Mesenchymal stem cell (in vitro differentiated cells and primary cell): ENCODE measurements at regions not wholly inside any gene's neighbourhood (a gene's known extent, or its start where the extent isn't known, plus 50 kb on each side); places are given as distances from the start of the nearest gene placed in this dataset.

ENCODE experiments used
- DNase-seq: peaks from one replicate; pipeline ENCODE4 v3.0.0-alpha.2; 2013
- H2AFZ ChIP-seq: one replicate; pipeline ENCODE4 v1.6.1; 2013; ENCODE audit warnings: low read depth, mild to moderate bottlenecking, control low read depth, inconsistent platforms, low read length, moderate library complexity
- H2AK5ac ChIP-seq: 2 replicates; pipeline ENCODE4 v1.6.1; 2013; ENCODE audit warnings: low read length, moderate library complexity, mild to moderate bottlenecking, inconsistent platforms; ENCODE audit not compliant: severe bottlenecking
- H2BK120ac ChIP-seq: one replicate; pipeline ENCODE4 v1.6.1; 2013; ENCODE audit warnings: low read depth, mild to moderate bottlenecking, inconsistent platforms, low read length, moderate library complexity
- H2BK12ac ChIP-seq, 2 experiments: one replicate each; pipeline ENCODE4 v1.6.1; 2013; ENCODE audit warnings: inconsistent platforms in 2 of 2, low read length in 2 of 2, mild to moderate bottlenecking in 2 of 2, moderate library complexity in 2 of 2, control low read depth in 1 of 2
- H2BK15ac ChIP-seq: one replicate; pipeline ENCODE4 v1.6.1; 2013; ENCODE audit warnings: mild to moderate bottlenecking, low read depth, inconsistent platforms; ENCODE audit not compliant: poor library complexity, severe bottlenecking
- H2BK5ac ChIP-seq: 2 replicates; pipeline ENCODE4 v1.6.1; 2013; ENCODE audit warnings: low read depth, mild to moderate bottlenecking, low read length, control low read depth, inconsistent platforms; ENCODE audit not compliant: poor library complexity, severe bottlenecking
- H3K14ac ChIP-seq, 2 experiments: one replicate each; pipeline ENCODE4 v1.6.1; 2013; ENCODE audit warnings: inconsistent platforms in 2 of 2, low read length in 2 of 2, control low read depth in 1 of 2, mild to moderate bottlenecking in 1 of 2, moderate library complexity in 1 of 2
- H3K18ac ChIP-seq, 2 experiments: one replicate each; pipeline ENCODE4 v1.6.1; 2013; ENCODE audit warnings: inconsistent platforms in 2 of 2, low read length in 2 of 2, control low read depth in 1 of 2, low read depth in 1 of 2, mild to moderate bottlenecking in 1 of 2
- H3K23ac ChIP-seq, 2 experiments: one replicate each; pipeline ENCODE4 v1.6.1; 2013; ENCODE audit warnings: inconsistent platforms in 2 of 2, low read length in 2 of 2, mild to moderate bottlenecking in 2 of 2, moderate library complexity in 2 of 2, control low read depth in 1 of 2
- H3K27ac ChIP-seq: 2 replicates; pipeline ENCODE4 v1.5.1; 2013; ENCODE audit warnings: mild to moderate bottlenecking, moderate library complexity, low read length, control low read depth, inconsistent platforms; ENCODE audit not compliant: poor library complexity, severe bottlenecking
- H3K27me3 ChIP-seq, 2 experiments: 2 replicates each; pipeline versions ENCODE4 v1.6.1 to v1.7.0; 2013; ENCODE audit warnings: low read length in 2 of 2, mild to moderate bottlenecking in 2 of 2, moderate library complexity in 2 of 2, control low read depth in 1 of 2, inconsistent platforms in 1 of 2; ENCODE audit not compliant: control insufficient read depth in 1 of 2, insufficient read depth in 1 of 2
- H3K36me3 ChIP-seq, 2 experiments: 2 replicates each; pipeline versions ENCODE4 v1.6.1 to v1.7.0; 2013; ENCODE audit warnings: low read length in 2 of 2, control low read depth in 1 of 2, inconsistent platforms in 1 of 2, low read depth in 1 of 2, mild to moderate bottlenecking in 1 of 2; ENCODE audit not compliant: insufficient read depth in 2 of 2, control insufficient read depth in 1 of 2
- H3K4ac ChIP-seq, 2 experiments: one replicate each; pipeline ENCODE4 v1.6.1; 2013; ENCODE audit warnings: inconsistent platforms in 2 of 2, low read length in 2 of 2, mild to moderate bottlenecking in 2 of 2, moderate library complexity in 2 of 2, control low read depth in 1 of 2, low read depth in 1 of 2
- H3K4me1 ChIP-seq: 2 replicates; pipeline ENCODE4 v1.6.1; 2013; ENCODE audit warnings: low read depth, low read length, control low read depth; ENCODE audit not compliant: control insufficient read depth, insufficient read depth
- H3K4me2 ChIP-seq: 2 replicates; pipeline ENCODE4 v1.6.1; 2013; ENCODE audit warnings: low read length, mild to moderate bottlenecking, inconsistent platforms; ENCODE audit not compliant: poor library complexity, severe bottlenecking
- H3K4me3 ChIP-seq, 2 experiments: 2 replicates each; pipeline versions ENCODE4 v1.5.1 to v1.7.0; 2013; ENCODE audit warnings: low read length in 2 of 2, mild to moderate bottlenecking in 2 of 2, control low read depth in 1 of 2, low read depth in 1 of 2; ENCODE audit not compliant: insufficient read depth in 1 of 2
- H3K79me1 ChIP-seq: replicated peaks from 2 replicates; pipeline ENCODE4 v1.6.1; 2013; ENCODE audit warnings: mild to moderate bottlenecking, control low read depth, low read length, inconsistent platforms; ENCODE audit not compliant: poor library complexity, severe bottlenecking
- H3K9ac ChIP-seq: 2 replicates; pipeline ENCODE4 v1.7.0; 2013; ENCODE audit warnings: mild to moderate bottlenecking, low read length, moderate library complexity
- H3K9me3 ChIP-seq: 2 replicates; pipeline ENCODE4 v1.7.0; 2013; ENCODE audit warnings: mild to moderate bottlenecking, low read length; ENCODE audit not compliant: control insufficient read depth
- H4K8ac ChIP-seq: one replicate; pipeline ENCODE4 v1.6.1; 2013; ENCODE audit warnings: inconsistent platforms, mild to moderate bottlenecking, low read length, moderate library complexity
- H4K91ac ChIP-seq: one replicate; pipeline ENCODE4 v1.6.1; 2013; ENCODE audit warnings: mild to moderate bottlenecking, low read length, inconsistent platforms
- WGBS: methylation state at CpG from one replicate; pipeline ENCODE4 v1.1.7; 2013; ENCODE audit warnings: mixed read lengths; 5-methylcytosine and 5-hydroxymethylcytosine counted together

DNA sequence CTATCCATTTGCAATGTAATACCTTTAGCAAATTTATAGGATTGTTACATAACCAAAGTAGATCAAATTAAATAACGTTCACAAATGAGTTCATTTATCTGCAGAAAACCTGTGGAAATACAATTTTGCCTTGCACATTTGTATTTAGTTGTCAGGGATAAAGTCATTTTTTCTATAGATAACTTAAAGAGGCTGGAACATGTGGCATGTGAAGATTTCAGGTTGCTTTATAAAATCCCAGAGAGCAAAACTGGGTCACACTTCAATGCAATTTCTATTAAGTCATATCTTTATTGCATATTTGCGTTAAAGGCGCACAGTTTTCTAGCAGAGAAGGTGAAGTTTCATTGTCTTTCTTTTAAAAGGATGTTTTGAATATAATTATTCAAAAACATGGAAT, 342.4 kb downstream of the USP25 start:
- Histone ChIP-seq H2AFZ (no peak overlapping the region), H3K27ac (no peak overlapping the region), H3K14ac (no peak overlapping the region), H3K9me3 (no peaks in the 10 kb centered on the region), H2BK5ac (no peak overlapping the region), H3K4me1 (no peaks in the 10 kb centered on the region), H3K18ac (no peak overlapping the region), H2AK5ac (no peak overlapping the region), H3K4ac (no peak overlapping the region), H3K4me3 (peak overlapping the region in 1 of 2 experiments; percentile 5), H3K9ac (peak overlapping the region; percentile 60), H3K79me1 (no peaks in the 10 kb centered on the region), H3K36me3 (no peaks in the 10 kb centered on the region), H3K23ac (no peak overlapping the region), H3K27me3 (no peaks in the 10 kb centered on the region), H4K8ac (no peak overlapping the region), H4K91ac (no peak overlapping the region), H2BK120ac (no peak overlapping the region), H2BK12ac (no peak overlapping the region), H3K4me2 (no peak overlapping the region), H2BK15ac (no peak overlapping the region)
- WGBS = no CpG with 5 or more reads among the region's 3 CpGs
- DNase-seq = no peak

DNA sequence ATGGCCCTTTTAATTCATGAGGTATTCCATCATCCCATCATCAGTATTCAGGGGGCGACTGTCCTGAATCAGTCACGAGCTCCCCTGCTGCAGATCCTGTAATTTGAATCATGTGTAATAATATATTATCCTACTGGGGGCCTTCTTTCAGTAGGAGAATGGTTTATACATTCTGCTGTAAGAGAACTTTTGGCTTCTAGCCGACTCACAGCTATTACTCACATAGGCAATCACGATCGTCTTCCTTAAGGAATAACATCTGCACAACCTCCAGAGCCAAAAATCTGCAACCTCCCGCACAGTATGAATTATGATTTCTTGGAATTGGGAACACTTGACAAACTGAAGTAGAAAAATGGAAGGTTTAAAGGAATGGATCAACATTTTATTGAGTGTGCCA, 343.0 kb downstream of the USP25 start:
- Histone ChIP-seq H2BK15ac (no peak overlapping the region), H4K8ac (no peak overlapping the region), H3K36me3 (no peaks in the 10 kb centered on the region), H3K27ac (no peak overlapping the region), H3K9me3 (no peaks in the 10 kb centered on the region), H3K18ac (no peak overlapping the region), H3K27me3 (no peaks in the 10 kb centered on the region), H3K9ac (peak overlapping the region; percentile 60), H2BK120ac (no peak overlapping the region), H3K4me3 (peak overlapping the region in 1 of 2 experiments; percentile 5), H3K14ac (no peak overlapping the region), H3K79me1 (no peaks in the 10 kb centered on the region), H2BK5ac (no peak overlapping the region), H2BK12ac (no peak overlapping the region), H3K4me2 (no peak overlapping the region), H3K4me1 (no peaks in the 10 kb centered on the region), H3K23ac (no peak overlapping the region), H2AFZ (no peak overlapping the region), H3K4ac (no peak overlapping the region), H2AK5ac (no peak overlapping the region), H4K91ac (no peak overlapping the region)
- no peak for DNase-seq
- WGBS = 91% methylated on average over 1 of the region's 6 CpGs

DNA sequence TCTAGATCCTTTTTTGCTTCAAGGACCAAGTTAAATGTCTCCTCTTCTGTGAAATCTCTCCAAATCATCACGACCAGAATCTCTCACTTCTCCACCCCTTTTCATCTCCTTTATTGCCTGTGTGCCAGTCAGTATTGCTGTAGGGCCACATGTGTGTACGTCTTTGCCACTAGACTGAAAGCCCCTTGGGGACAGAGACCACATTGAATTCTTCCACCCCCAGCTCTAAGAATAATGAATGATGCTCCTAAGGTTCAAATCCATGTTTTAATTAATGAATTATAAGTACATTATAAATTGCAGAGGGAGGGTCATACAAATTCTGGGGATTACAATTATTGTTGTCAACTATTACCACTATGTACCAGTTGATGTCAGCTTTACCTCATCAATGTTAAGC, 343.8 kb downstream of the USP25 start:
- no peak overlapping the region for H3K14ac ChIP-seq
- H2BK12ac ChIP-seq = no peak overlapping the region
- H3K79me1 ChIP-seq = no peaks in the 10 kb centered on the region
- no peak overlapping the region for H2BK5ac ChIP-seq
- H4K91ac ChIP-seq = no peak overlapping the region
- H3K27ac ChIP-seq = no peak overlapping the region
- no peak overlapping the region for H3K23ac ChIP-seq
- H2AK5ac ChIP-seq = no peak overlapping the region
- H3K9me3 ChIP-seq = no peaks in the 10 kb centered on the region
- no peaks in the 10 kb centered on the region for H3K4me1 ChIP-seq
- H3K9ac ChIP-seq = peak overlapping the region; percentile 60
- H3K36me3 ChIP-seq = no peaks in the 10 kb centered on the region
- no peak overlapping the region for H3K4me2 ChIP-seq
- H2BK120ac ChIP-seq = no peak overlapping the region
- no peak for DNase-seq
- H3K4me3 ChIP-seq = peak overlapping the region in 1 of 2 experiments; percentile 5
- no peak overlapping the region for H2BK15ac ChIP-seq
- no peak overlapping the region for H4K8ac ChIP-seq
- no peak overlapping the region for H3K4ac ChIP-seq
- H3K27me3 ChIP-seq = no peaks in the 10 kb centered on the region
- no peak overlapping the region for H2AFZ ChIP-seq
- no peak overlapping the region for H3K18ac ChIP-seq
- 70% methylated on average over 2 of the region's 2 CpGs for WGBS

DNA sequence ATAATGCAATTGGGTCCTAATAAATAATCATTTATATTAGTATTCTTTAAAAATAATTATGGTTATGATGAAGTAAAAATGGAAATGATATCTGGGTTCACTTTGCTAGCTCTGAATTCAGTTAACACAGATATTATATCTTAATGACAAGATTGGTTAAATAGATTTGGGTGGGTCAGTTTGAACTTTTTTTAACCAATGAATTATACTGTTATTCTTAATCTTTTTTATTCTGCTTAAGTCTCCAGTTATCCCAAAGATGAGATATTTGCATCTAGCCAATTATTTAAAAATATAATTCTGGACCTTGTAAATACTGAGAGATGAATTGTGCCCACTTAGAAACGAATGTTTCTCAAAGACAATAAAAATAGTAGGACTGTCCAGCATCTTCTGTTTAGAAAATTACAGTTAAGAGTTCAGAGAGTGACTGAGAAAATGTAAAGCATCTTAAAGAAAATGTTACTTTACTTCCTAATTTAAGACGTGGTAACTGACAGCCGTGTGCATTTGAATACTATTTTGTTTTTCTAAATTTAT, 345.2 kb downstream of the USP25 start:
- H3K27me3 ChIP-seq = no peaks in the 10 kb centered on the region
- no peak overlapping the region for H2BK12ac ChIP-seq
- no peak overlapping the region for H2AFZ ChIP-seq
- no peak overlapping the region for H3K14ac ChIP-seq
- H4K8ac ChIP-seq = no peak overlapping the region
- no CpG with 5 or more reads among the region's 3 CpGs for WGBS
- no peak overlapping the region for H3K23ac ChIP-seq
- no peak for DNase-seq
- no peak overlapping the region for H2BK15ac ChIP-seq
- H3K79me1 ChIP-seq = no peaks in the 10 kb centered on the region
- no peak overlapping the region for H3K27ac ChIP-seq
- H3K4me1 ChIP-seq = no peaks in the 10 kb centered on the region
- no peak overlapping the region for H3K4me2 ChIP-seq
- H3K9me3 ChIP-seq = no peaks in the 10 kb centered on the region
- H3K4ac ChIP-seq = no peak overlapping the region
- no peak overlapping the region for H4K91ac ChIP-seq
- H3K9ac ChIP-seq = no peak overlapping the region
- H2BK120ac ChIP-seq = no peak overlapping the region
- no peak overlapping the region for H3K4me3 ChIP-seq
- H2AK5ac ChIP-seq = no peak overlapping the region
- no peaks in the 10 kb centered on the region for H3K36me3 ChIP-seq
- no peak overlapping the region for H2BK5ac ChIP-seq
- no peak overlapping the region for H3K18ac ChIP-seq
